Liver (tissue), 8 donors: ENCODE measurements at regions not wholly inside any gene's neighbourhood (a gene's known extent, or its start where the extent isn't known, plus 50 kb on each side); places are given as distances from the start of the nearest gene placed in this dataset.

Experiments
- DNase-seq: peaks from one replicate; pipeline ENCODE4 v3.0.0-alpha.2; 2017; ENCODE audit warnings: low spot score
- H3K27ac ChIP-seq, 2 donors: one replicate each; pipeline ENCODE4 v1.7.0; 2013; ENCODE audit warnings: inconsistent platforms in 2 of 2, low read length in 2 of 2, control low read depth in 1 of 2, low read depth in 1 of 2, mild to moderate bottlenecking in 1 of 2
- H3K27me3 ChIP-seq, 4 donors: one replicate each; pipeline versions ENCODE4 v1.6.1 to v1.7.0; 2013; ENCODE audit warnings: low read length in 3 of 4, inconsistent platforms in 1 of 4, mild to moderate bottlenecking in 1 of 4, moderate library complexity in 1 of 4; ENCODE audit not compliant: control insufficient read depth in 4 of 4, insufficient read depth in 4 of 4
- H3K36me3 ChIP-seq, 4 donors: one replicate each; pipeline versions ENCODE4 v1.6.1 to v1.7.0; 2013; ENCODE audit warnings: low read length in 3 of 4, mild to moderate bottlenecking in 3 of 4, low read depth in 1 of 4, moderate library complexity in 1 of 4; ENCODE audit not compliant: control insufficient read depth in 4 of 4, insufficient read depth in 3 of 4
- H3K4me1 ChIP-seq, 4 donors: one replicate each; pipeline versions ENCODE4 v1.6.1 to v1.7.0; 2013; ENCODE audit warnings: low read length in 3 of 4, mild to moderate bottlenecking in 3 of 4, moderate library complexity in 1 of 4; ENCODE audit not compliant: control insufficient read depth in 4 of 4, insufficient read depth in 4 of 4
- H3K4me3 ChIP-seq, 3 donors: one replicate each; pipeline versions ENCODE4 v1.6.1 to v1.7.0; 2013; ENCODE audit warnings: low read length in 3 of 3, control low read depth in 1 of 3, low read depth in 1 of 3, mild to moderate bottlenecking in 1 of 3
- H3K9ac ChIP-seq, 2 donors: one replicate each; pipeline ENCODE4 v1.7.0; 2013; ENCODE audit warnings: low read length in 2 of 2, mild to moderate bottlenecking in 2 of 2, moderate library complexity in 2 of 2, control low read depth in 1 of 2, low read depth in 1 of 2
- H3K9me3 ChIP-seq, 4 donors: one replicate each; pipeline versions ENCODE4 v1.6.1 to v1.7.0; 2013; ENCODE audit warnings: low read length in 3 of 4; ENCODE audit not compliant: control insufficient read depth in 4 of 4
- FOXA1 ChIP-seq: IDR thresholded peaks from 2 replicates; pipeline ENCODE4 v1.6.1; 2016; ENCODE audit warnings: antibody characterized with exemption
- HNF4A ChIP-seq, 2 donors: conservative IDR thresholded peaks; 2 replicates each; pipeline ENCODE4 v1.6.1; 2016; ENCODE audit warnings: antibody characterized with exemption in 2 of 2, mild to moderate bottlenecking in 2 of 2
- HNF4G ChIP-seq: IDR thresholded peaks from 2 replicates; pipeline ENCODE4 v1.6.1; 2016; ENCODE audit warnings: antibody characterized with exemption
- JUND ChIP-seq, 2 donors: IDR thresholded peaks; 2 replicates each; pipeline ENCODE4 v1.6.1; 2016; ENCODE audit warnings: antibody characterized with exemption in 2 of 2
- MAX ChIP-seq: IDR thresholded peaks from 2 replicates; pipeline ENCODE4 v1.6.1; 2016; ENCODE audit warnings: antibody characterized with exemption
- NR2F2 ChIP-seq: IDR thresholded peaks from 2 replicates; pipeline ENCODE4 v1.6.1; 2016; ENCODE audit warnings: antibody characterized with exemption
- RAD21 ChIP-seq, 2 donors: IDR thresholded peaks; 2 replicates each; pipeline ENCODE4 v1.6.1; 2016; ENCODE audit warnings: antibody characterized with exemption in 2 of 2, mild to moderate bottlenecking in 2 of 2
- RXRA ChIP-seq, 2 donors: IDR thresholded peaks; 2 replicates each; pipeline ENCODE4 v1.6.1; 2017 to 2018; ENCODE audit warnings: antibody characterized with exemption in 2 of 2, mild to moderate bottlenecking in 1 of 2
- SP1 ChIP-seq: IDR thresholded peaks from 2 replicates; pipeline ENCODE4 v1.6.1; 2018; ENCODE audit warnings: antibody characterized with exemption, mild to moderate bottlenecking
- TAF1 ChIP-seq: conservative IDR thresholded peaks from 2 replicates; pipeline ENCODE4 v1.6.1; 2016; ENCODE audit warnings: antibody characterized with exemption, mild to moderate bottlenecking
- WGBS: extraction: QIAGEN DNeasy Blood & Tissue Kit; methylation state at CpG from one replicate; pipeline ENCODE4 v1.1.7; 2013; 5-methylcytosine and 5-hydroxymethylcytosine counted together
- TF ChIP-seq, protein P1 (sequence below): IDR thresholded peaks from 2 replicates; pipeline ENCODE4 v1.6.1; 2016; ENCODE audit warnings: antibody characterized with exemption, mild to moderate bottlenecking
- TF ChIP-seq, protein P2 (sequence below): IDR thresholded peaks from 2 replicates; pipeline ENCODE4 v1.6.1; 2016; ENCODE audit warnings: antibody characterized with exemption
- TF ChIP-seq, protein P3 (sequence below): fragments of 150-350 bp; IDR thresholded peaks from 2 replicates; pipeline ENCODE4 v1.5.1; 2017; ENCODE audit warnings: improper control_type of control experiment, low read depth, low read length; ENCODE audit not compliant: missing input control
- donor health status: healthy.
- donor health status: healthy.
- donor health status: healthy.
- donor health status: healthy.
- donor health status: healthy.

GRCh38 chr4:115430024-115430423, 316.6 kb upstream of the NDST4 start (continued):
- TF ChIP-seq, protein P1, sequence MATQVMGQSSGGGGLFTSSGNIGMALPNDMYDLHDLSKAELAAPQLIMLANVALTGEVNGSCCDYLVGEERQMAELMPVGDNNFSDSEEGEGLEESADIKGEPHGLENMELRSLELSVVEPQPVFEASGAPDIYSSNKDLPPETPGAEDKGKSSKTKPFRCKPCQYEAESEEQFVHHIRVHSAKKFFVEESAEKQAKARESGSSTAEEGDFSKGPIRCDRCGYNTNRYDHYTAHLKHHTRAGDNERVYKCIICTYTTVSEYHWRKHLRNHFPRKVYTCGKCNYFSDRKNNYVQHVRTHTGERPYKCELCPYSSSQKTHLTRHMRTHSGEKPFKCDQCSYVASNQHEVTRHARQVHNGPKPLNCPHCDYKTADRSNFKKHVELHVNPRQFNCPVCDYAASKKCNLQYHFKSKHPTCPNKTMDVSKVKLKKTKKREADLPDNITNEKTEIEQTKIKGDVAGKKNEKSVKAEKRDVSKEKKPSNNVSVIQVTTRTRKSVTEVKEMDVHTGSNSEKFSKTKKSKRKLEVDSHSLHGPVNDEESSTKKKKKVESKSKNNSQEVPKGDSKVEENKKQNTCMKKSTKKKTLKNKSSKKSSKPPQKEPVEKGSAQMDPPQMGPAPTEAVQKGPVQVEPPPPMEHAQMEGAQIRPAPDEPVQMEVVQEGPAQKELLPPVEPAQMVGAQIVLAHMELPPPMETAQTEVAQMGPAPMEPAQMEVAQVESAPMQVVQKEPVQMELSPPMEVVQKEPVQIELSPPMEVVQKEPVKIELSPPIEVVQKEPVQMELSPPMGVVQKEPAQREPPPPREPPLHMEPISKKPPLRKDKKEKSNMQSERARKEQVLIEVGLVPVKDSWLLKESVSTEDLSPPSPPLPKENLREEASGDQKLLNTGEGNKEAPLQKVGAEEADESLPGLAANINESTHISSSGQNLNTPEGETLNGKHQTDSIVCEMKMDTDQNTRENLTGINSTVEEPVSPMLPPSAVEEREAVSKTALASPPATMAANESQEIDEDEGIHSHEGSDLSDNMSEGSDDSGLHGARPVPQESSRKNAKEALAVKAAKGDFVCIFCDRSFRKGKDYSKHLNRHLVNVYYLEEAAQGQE = no peak
- TF ChIP-seq MAX (no peak), RAD21 (IDR thresholded peaks at IDR 0.05) (no peak), SP1 (no peak), HNF4G (no peak)
- TF ChIP-seq, protein P2, sequence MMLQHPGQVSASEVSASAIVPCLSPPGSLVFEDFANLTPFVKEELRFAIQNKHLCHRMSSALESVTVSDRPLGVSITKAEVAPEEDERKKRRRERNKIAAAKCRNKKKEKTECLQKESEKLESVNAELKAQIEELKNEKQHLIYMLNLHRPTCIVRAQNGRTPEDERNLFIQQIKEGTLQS = no peak

DNA sequence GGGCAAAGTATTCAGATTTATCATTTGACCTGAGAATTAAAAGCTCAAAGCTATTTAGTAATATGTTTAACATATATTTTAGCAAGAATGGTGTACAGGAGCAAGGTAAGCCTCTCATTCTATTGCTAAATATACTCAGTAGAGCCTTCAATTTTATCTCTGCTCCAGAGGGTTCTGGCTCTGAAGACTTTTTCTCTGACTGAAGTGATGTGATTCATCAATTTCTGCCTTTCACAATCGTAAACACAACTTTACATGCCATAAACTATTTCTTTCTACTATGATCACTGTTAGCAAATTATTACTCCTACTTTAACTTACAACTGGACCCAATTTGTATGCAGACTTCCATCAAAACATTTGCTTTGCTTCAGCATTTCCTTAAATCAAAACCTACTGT, 315.0 kb upstream of the NDST4 start:
- TF ChIP-seq RXRA (IDR thresholded peaks at IDR 0.05) (no peak), FOXA1 (no peak), RAD21 (IDR thresholded peaks at IDR 0.05) (no peak), HNF4A (conservative IDR thresholded peaks at IDR 0.05) (no peak), TAF1 (no peak)
- Histone ChIP-seq H3K4me3 (no peak overlapping the region), H3K9me3 (peaks cover 0 to 3% (median 0%) of the 10 kb centered on the region in 4 donors), H3K27ac (no peak overlapping the region), H3K9ac (no peak overlapping the region), H3K36me3 (no peaks in the 10 kb centered on the region), H3K4me1 (no peaks in the 10 kb centered on the region), H3K27me3 (no peaks in the 10 kb centered on the region)
- WGBS = 38% methylated on average over 1 of the region's 1 CpG
- DNase-seq = no peak

GRCh38 chr4:115424852-115425251, 311.4 kb upstream of the NDST4 start:
- no peak overlapping the region for H3K9ac ChIP-seq
- H3K27ac ChIP-seq = no peak overlapping the region
- no peaks in the 10 kb centered on the region for H3K4me1 ChIP-seq
- H3K4me3 ChIP-seq = no peak overlapping the region
- peaks cover 0 to 7% (median 1%) of the 10 kb centered on the region in 4 donors for H3K9me3 ChIP-seq
- no peaks in the 10 kb centered on the region for H3K27me3 ChIP-seq
- TF ChIP-seq NR2F2 (no peak), FOXA1 (no peak), TAF1 (no peak), HNF4A (conservative IDR thresholded peaks at IDR 0.05) (no peak), JUND (IDR thresholded peaks at IDR 0.05) (no peak), RXRA (IDR thresholded peaks at IDR 0.05) (no peak)
- TF ChIP-seq, protein P3, sequence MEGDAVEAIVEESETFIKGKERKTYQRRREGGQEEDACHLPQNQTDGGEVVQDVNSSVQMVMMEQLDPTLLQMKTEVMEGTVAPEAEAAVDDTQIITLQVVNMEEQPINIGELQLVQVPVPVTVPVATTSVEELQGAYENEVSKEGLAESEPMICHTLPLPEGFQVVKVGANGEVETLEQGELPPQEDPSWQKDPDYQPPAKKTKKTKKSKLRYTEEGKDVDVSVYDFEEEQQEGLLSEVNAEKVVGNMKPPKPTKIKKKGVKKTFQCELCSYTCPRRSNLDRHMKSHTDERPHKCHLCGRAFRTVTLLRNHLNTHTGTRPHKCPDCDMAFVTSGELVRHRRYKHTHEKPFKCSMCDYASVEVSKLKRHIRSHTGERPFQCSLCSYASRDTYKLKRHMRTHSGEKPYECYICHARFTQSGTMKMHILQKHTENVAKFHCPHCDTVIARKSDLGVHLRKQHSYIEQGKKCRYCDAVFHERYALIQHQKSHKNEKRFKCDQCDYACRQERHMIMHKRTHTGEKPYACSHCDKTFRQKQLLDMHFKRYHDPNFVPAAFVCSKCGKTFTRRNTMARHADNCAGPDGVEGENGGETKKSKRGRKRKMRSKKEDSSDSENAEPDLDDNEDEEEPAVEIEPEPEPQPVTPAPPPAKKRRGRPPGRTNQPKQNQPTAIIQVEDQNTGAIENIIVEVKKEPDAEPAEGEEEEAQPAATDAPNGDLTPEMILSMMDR = no peak
- TF ChIP-seq, protein P2 = no peak
- H3K36me3 ChIP-seq = no peaks in the 10 kb centered on the region
- 75% methylated on average over 1 of the region's 1 CpG for WGBS
- DNase-seq = no peak
